Liver (tissue), 8 donors: ENCODE measurements at regions not wholly inside any gene's neighbourhood (a gene's known extent, or its start where the extent isn't known, plus 50 kb on each side); places are given as distances from the start of the nearest gene placed in this dataset.

Source experiments
- DNase-seq: peaks from one replicate; pipeline ENCODE4 v3.0.0-alpha.2; 2017; ENCODE audit warnings: low spot score
- H3K27ac ChIP-seq, 2 donors: one replicate each; pipeline ENCODE4 v1.7.0; 2013; ENCODE audit warnings: inconsistent platforms in 2 of 2, low read length in 2 of 2, control low read depth in 1 of 2, low read depth in 1 of 2, mild to moderate bottlenecking in 1 of 2
- H3K27me3 ChIP-seq, 4 donors: one replicate each; pipeline versions ENCODE4 v1.6.1 to v1.7.0; 2013; ENCODE audit warnings: low read length in 3 of 4, inconsistent platforms in 1 of 4, mild to moderate bottlenecking in 1 of 4, moderate library complexity in 1 of 4; ENCODE audit not compliant: control insufficient read depth in 4 of 4, insufficient read depth in 4 of 4
- H3K36me3 ChIP-seq, 4 donors: one replicate each; pipeline versions ENCODE4 v1.6.1 to v1.7.0; 2013; ENCODE audit warnings: low read length in 3 of 4, mild to moderate bottlenecking in 3 of 4, low read depth in 1 of 4, moderate library complexity in 1 of 4; ENCODE audit not compliant: control insufficient read depth in 4 of 4, insufficient read depth in 3 of 4
- H3K4me1 ChIP-seq, 4 donors: one replicate each; pipeline versions ENCODE4 v1.6.1 to v1.7.0; 2013; ENCODE audit warnings: low read length in 3 of 4, mild to moderate bottlenecking in 3 of 4, moderate library complexity in 1 of 4; ENCODE audit not compliant: control insufficient read depth in 4 of 4, insufficient read depth in 4 of 4
- H3K4me3 ChIP-seq, 3 donors: one replicate each; pipeline versions ENCODE4 v1.6.1 to v1.7.0; 2013; ENCODE audit warnings: low read length in 3 of 3, control low read depth in 1 of 3, low read depth in 1 of 3, mild to moderate bottlenecking in 1 of 3
- H3K9ac ChIP-seq, 2 donors: one replicate each; pipeline ENCODE4 v1.7.0; 2013; ENCODE audit warnings: low read length in 2 of 2, mild to moderate bottlenecking in 2 of 2, moderate library complexity in 2 of 2, control low read depth in 1 of 2, low read depth in 1 of 2
- H3K9me3 ChIP-seq, 4 donors: one replicate each; pipeline versions ENCODE4 v1.6.1 to v1.7.0; 2013; ENCODE audit warnings: low read length in 3 of 4; ENCODE audit not compliant: control insufficient read depth in 4 of 4
- ATF3 ChIP-seq: IDR thresholded peaks from 2 replicates; pipeline ENCODE4 v1.6.1; 2016; ENCODE audit warnings: antibody characterized with exemption
- CTCF ChIP-seq: fragments of 150-350 bp; IDR thresholded peaks from 2 replicates; pipeline ENCODE4 v1.5.1; 2017; ENCODE audit warnings: improper control_type of control experiment, low read depth, low read length; ENCODE audit not compliant: missing input control
- EGR1 ChIP-seq, 2 donors: IDR thresholded peaks; 2 replicates each; pipeline ENCODE4 v1.6.1; 2016 to 2018; ENCODE audit warnings: antibody characterized with exemption in 2 of 2, low read depth in 2 of 2
- FOXA1 ChIP-seq: IDR thresholded peaks from 2 replicates; pipeline ENCODE4 v1.6.1; 2016; ENCODE audit warnings: antibody characterized with exemption
- FOXA2 ChIP-seq: IDR thresholded peaks from 2 replicates; pipeline ENCODE4 v1.6.1; 2016; ENCODE audit warnings: antibody characterized with exemption
- GABPA ChIP-seq, 2 donors: IDR thresholded peaks in 1 of 2; conservative IDR thresholded peaks in 1 of 2; 2 replicates each; pipeline ENCODE4 v1.6.1; 2016; ENCODE audit warnings: antibody characterized with exemption in 2 of 2, mild to moderate bottlenecking in 1 of 2, moderate library complexity in 1 of 2
- HNF4A ChIP-seq, 2 donors: conservative IDR thresholded peaks; 2 replicates each; pipeline ENCODE4 v1.6.1; 2016; ENCODE audit warnings: antibody characterized with exemption in 2 of 2, mild to moderate bottlenecking in 2 of 2
- HNF4G ChIP-seq: IDR thresholded peaks from 2 replicates; pipeline ENCODE4 v1.6.1; 2016; ENCODE audit warnings: antibody characterized with exemption
- JUND ChIP-seq, 2 donors: IDR thresholded peaks; 2 replicates each; pipeline ENCODE4 v1.6.1; 2016; ENCODE audit warnings: antibody characterized with exemption in 2 of 2
- MAX ChIP-seq: IDR thresholded peaks from 2 replicates; pipeline ENCODE4 v1.6.1; 2016; ENCODE audit warnings: antibody characterized with exemption
- NR2F2 ChIP-seq: IDR thresholded peaks from 2 replicates; pipeline ENCODE4 v1.6.1; 2016; ENCODE audit warnings: antibody characterized with exemption
- RAD21 ChIP-seq, 2 donors: IDR thresholded peaks; 2 replicates each; pipeline ENCODE4 v1.6.1; 2016; ENCODE audit warnings: antibody characterized with exemption in 2 of 2, mild to moderate bottlenecking in 2 of 2
- REST ChIP-seq: IDR thresholded peaks from 2 replicates; pipeline ENCODE4 v1.6.1; 2016; ENCODE audit warnings: antibody characterized with exemption, mild to moderate bottlenecking
- RXRA ChIP-seq, 2 donors: IDR thresholded peaks; 2 replicates each; pipeline ENCODE4 v1.6.1; 2017 to 2018; ENCODE audit warnings: antibody characterized with exemption in 2 of 2, mild to moderate bottlenecking in 1 of 2
- SP1 ChIP-seq: IDR thresholded peaks from 2 replicates; pipeline ENCODE4 v1.6.1; 2018; ENCODE audit warnings: antibody characterized with exemption, mild to moderate bottlenecking
- TAF1 ChIP-seq: conservative IDR thresholded peaks from 2 replicates; pipeline ENCODE4 v1.6.1; 2016; ENCODE audit warnings: antibody characterized with exemption, mild to moderate bottlenecking
- YY1 ChIP-seq: IDR thresholded peaks from 2 replicates; pipeline ENCODE4 v1.6.1; 2016; ENCODE audit warnings: antibody characterized with exemption, mild to moderate bottlenecking
- ZBTB33 ChIP-seq: IDR thresholded peaks from 2 replicates; pipeline ENCODE4 v1.6.1; 2016; ENCODE audit warnings: antibody characterized with exemption
- WGBS: extraction: QIAGEN DNeasy Blood & Tissue Kit; methylation state at CpG from one replicate; pipeline ENCODE4 v1.1.7; 2013; 5-methylcytosine and 5-hydroxymethylcytosine counted together
- donor health status: healthy.
- donor health status: healthy.
- donor health status: healthy.
- donor health status: healthy.
- donor health status: healthy.

GRCh38 chr7:53500076-53500475 lies 464.6 kb downstream of the POM121L12 start (continued):
- TF ChIP-seq ZBTB33 (no peak), RAD21 (IDR thresholded peaks at IDR 0.05) (no peak), FOXA2 (no peak), EGR1 (IDR thresholded peaks at IDR 0.05; ENCODE audit: low read depth in 2 of 2) (no peak), NR2F2 (no peak), GABPA (IDR thresholded peaks at IDR 0.05 in 1 of 2, conservative IDR thresholded peaks at IDR 0.05 in 1 of 2) (no peak), TAF1 (no peak), JUND (IDR thresholded peaks at IDR 0.05) (no peak)

- Histone ChIP-seq H3K4me3 (no peak overlapping the region), H3K36me3 (no peaks in the 10 kb centered on the region), H3K9me3 (peaks cover 0 to 2% (median 0%) of the 10 kb centered on the region in 4 donors), H3K4me1 (no peaks in the 10 kb centered on the region), H3K9ac (no peak overlapping the region), H3K27ac (no peak overlapping the region), H3K27me3 (no peaks in the 10 kb centered on the region)
- no peak for DNase-seq
- WGBS, result 90% methylated on average over 3 of the region's 3 CpGs
- TF ChIP-seq ATF3, result no peak
- TF ChIP-seq RAD21 (IDR thresholded peaks at IDR 0.05), result no peak
- TF ChIP-seq GABPA (IDR thresholded peaks at IDR 0.05 in 1 of 2, conservative IDR thresholded peaks at IDR 0.05 in 1 of 2), result no peak
- no peak for TF ChIP-seq CTCF
- TF ChIP-seq HNF4A (conservative IDR thresholded peaks at IDR 0.05), result no peak
- TF ChIP-seq TAF1, result no peak
- TF ChIP-seq FOXA2, result no peak
- TF ChIP-seq YY1, result no peak
- TF ChIP-seq JUND (IDR thresholded peaks at IDR 0.05), result no peak
- no peak for TF ChIP-seq REST
- no peak for TF ChIP-seq NR2F2
- TF ChIP-seq ZBTB33, result no peak
- no peak for TF ChIP-seq RXRA (IDR thresholded peaks at IDR 0.05)
- TF ChIP-seq FOXA1, result no peak
- no peak for TF ChIP-seq EGR1 (IDR thresholded peaks at IDR 0.05; ENCODE audit: low read depth in 2 of 2)
- no peak for TF ChIP-seq HNF4G
- no peak for TF ChIP-seq SP1
- TF ChIP-seq MAX, result no peak
Observed at GRCh38 chr7:53504914-53505313, 469.5 kb downstream of the POM121L12 start.
